Sigmoid colon (tissue), 6 donors: ENCODE measurements at regions not wholly inside any gene's neighbourhood (a gene's known extent, or its start where the extent isn't known, plus 50 kb on each side); places are given as distances from the start of the nearest gene placed in this dataset.

Experiments
- DNase-seq: peaks from one replicate; pipeline ENCODE4 v3.0.0-alpha.2; 2019
- H3K27ac ChIP-seq, 4 donors: fragments of 200-600 bp; sonication (generic); one replicate each; pipeline ENCODE4 v1.5.1; 2016 to 2019; ENCODE audit warnings: mild to moderate bottlenecking in 1 of 4
- H3K27me3 ChIP-seq, 3 donors: fragments of 200-600 bp; sonication (generic); one replicate each; pipeline ENCODE4 v1.5.1; 2019; ENCODE audit warnings: mild to moderate bottlenecking in 1 of 3
- H3K36me3 ChIP-seq, 4 donors: fragments of 200-600 bp; sonication (generic); one replicate each; pipeline ENCODE4 v1.5.1; 2016 to 2019
- H3K4me1 ChIP-seq, 4 donors: fragments of 200-600 bp; sonication (generic); one replicate each; pipeline ENCODE4 v1.5.1; 2017 to 2019
- H3K4me3 ChIP-seq, 4 donors: fragments of 200-600 bp; sonication (generic); one replicate each; pipeline ENCODE4 v1.5.1; 2017 to 2019; ENCODE audit warnings: mild to moderate bottlenecking in 2 of 4, moderate library complexity in 1 of 4
- H3K9me3 ChIP-seq, 4 donors: fragments of 200-600 bp in 3 of 4; sonication (generic) in 3 of 4; one replicate each; pipeline versions ENCODE4 v1.5.1 to v1.6.1; 2013 to 2019
- EP300 ChIP-seq, 4 donors: sonication (generic); formaldehyde crosslinking; IDR thresholded peaks; one replicate each; pipeline ENCODE4 v1.6.1; 2017; ENCODE audit warnings: antibody characterized with exemption in 4 of 4
- POLR2A ChIP-seq, 2 donors: fragments of 450-650 bp; IDR thresholded peaks; one replicate each; pipeline ENCODE4 v1.6.1; 2016; ENCODE audit warnings: antibody characterized with exemption in 2 of 2, mild to moderate bottlenecking in 2 of 2, moderate library complexity in 2 of 2
- POLR2AphosphoS5 ChIP-seq, 4 donors: sonication (generic); formaldehyde crosslinking; IDR thresholded peaks; one replicate each; pipeline ENCODE4 v1.6.1; 2017; ENCODE audit warnings: antibody characterized with exemption in 4 of 4
- WGBS, 2 donors: extraction: QIAGEN DNeasy Blood & Tissue Kit; methylation state at CpG; one replicate each; pipeline ENCODE4 v1.1.7; 2013; 5-methylcytosine and 5-hydroxymethylcytosine counted together
- intact Hi-C: fragments of 100-400 bp; cut with DNase I; formaldehyde crosslinking; loops from one replicate; pipeline ENCODE4 v1.15.1; 2023
- TF ChIP-seq, protein P1 (sequence below), 4 experiments: fragments of 450-650 bp in 3 of 4; fragments of 200-600 bp in 1 of 4; IDR thresholded peaks; one replicate each; pipeline ENCODE4 v1.5.1; 2016 to 2019; ENCODE audit warnings: antibody characterized with exemption in 4 of 4, mild to moderate bottlenecking in 3 of 4, moderate library complexity in 2 of 4
- donor health status: healthy with polysubstance abuse.
- donor health status: healthy.

DNA sequence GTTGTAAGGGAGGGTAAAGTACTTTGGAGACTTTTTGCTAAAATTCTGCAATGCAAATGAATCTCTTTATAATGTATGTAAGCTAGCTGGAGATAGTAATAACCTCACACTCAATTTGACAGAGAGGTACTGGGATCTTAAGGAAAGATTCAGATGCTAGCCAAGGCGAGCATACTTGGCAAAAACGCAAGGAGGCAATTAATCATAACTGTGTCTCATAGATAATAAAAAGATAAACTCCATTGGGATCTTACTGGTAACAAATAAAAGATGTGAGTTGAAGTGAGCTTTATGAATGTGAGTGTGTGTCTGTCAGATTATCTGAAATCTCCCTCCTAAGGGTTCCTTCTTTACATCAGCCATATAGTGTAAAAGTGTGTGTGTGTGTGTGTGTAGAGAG, 533.0 kb downstream of the TMX3 start:
- Histone ChIP-seq H3K4me1 (peaks cover 0 to 9% (median 3%) of the 10 kb centered on the region in 4 donors), H3K4me3 (no peak overlapping the region), H3K9me3 (no peaks in the 10 kb centered on the region), H3K27ac (no peak overlapping the region), H3K36me3 (no peaks in the 10 kb centered on the region), H3K27me3 (no peaks in the 10 kb centered on the region)
- TF ChIP-seq EP300 (IDR thresholded peaks at IDR 0.05), result no peak
- TF ChIP-seq, protein P1, sequence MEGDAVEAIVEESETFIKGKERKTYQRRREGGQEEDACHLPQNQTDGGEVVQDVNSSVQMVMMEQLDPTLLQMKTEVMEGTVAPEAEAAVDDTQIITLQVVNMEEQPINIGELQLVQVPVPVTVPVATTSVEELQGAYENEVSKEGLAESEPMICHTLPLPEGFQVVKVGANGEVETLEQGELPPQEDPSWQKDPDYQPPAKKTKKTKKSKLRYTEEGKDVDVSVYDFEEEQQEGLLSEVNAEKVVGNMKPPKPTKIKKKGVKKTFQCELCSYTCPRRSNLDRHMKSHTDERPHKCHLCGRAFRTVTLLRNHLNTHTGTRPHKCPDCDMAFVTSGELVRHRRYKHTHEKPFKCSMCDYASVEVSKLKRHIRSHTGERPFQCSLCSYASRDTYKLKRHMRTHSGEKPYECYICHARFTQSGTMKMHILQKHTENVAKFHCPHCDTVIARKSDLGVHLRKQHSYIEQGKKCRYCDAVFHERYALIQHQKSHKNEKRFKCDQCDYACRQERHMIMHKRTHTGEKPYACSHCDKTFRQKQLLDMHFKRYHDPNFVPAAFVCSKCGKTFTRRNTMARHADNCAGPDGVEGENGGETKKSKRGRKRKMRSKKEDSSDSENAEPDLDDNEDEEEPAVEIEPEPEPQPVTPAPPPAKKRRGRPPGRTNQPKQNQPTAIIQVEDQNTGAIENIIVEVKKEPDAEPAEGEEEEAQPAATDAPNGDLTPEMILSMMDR (IDR thresholded peaks at IDR 0.05), result no peak
- TF ChIP-seq POLR2A (IDR thresholded peaks at IDR 0.05), result no peak
- TF ChIP-seq POLR2AphosphoS5 (IDR thresholded peaks at IDR 0.05), result no peak
- intact Hi-C loops, result no loop called here
- 81 to 82% methylated on average over 2 of the region's 2 CpGs for WGBS, 2 donors
- no peak for DNase-seq

DNA sequence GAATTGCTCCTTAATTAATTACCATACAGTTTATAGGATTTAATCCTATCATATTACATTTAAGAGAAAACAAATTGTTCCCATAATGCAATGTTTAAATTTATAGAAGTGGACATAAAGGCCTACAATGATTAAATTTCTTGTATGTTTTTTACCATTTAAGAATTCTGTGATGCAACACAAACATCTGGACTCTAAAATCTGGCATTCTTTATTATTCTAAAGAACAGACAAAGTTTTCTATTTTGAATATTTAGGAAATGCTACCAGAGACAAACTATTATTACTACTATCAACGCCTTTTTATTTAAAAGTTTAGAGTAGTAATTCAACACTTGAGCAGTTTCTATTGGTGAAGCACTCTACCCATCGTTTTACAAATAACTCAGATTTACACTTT, 535.1 kb downstream of the TMX3 start:
- no peaks in the 10 kb centered on the region for H3K27me3 ChIP-seq
- intact Hi-C loops, result no loop called here
- no peak for DNase-seq

DNA sequence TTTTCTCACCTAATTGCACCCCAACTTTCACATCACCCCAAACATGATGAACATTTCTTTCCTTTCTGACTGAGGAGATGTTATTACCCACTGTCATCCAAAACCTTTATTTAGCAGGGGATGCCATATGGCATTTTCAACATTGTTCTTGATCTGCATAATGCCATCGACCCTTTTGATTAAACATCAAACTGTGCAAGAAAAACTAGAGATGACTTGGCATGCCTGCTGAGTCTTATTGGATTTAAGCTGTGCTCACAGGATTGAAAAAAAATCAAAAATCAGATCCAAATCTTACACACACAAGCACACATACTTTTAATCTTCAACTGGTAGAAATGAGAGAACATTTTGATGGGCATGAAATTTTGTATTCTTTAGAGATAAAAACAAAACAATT, 536.0 kb downstream of the TMX3 start:
- Histone ChIP-seq H3K9me3 (no peaks in the 10 kb centered on the region), H3K4me1 (peaks cover 0 to 9% (median 3%) of the 10 kb centered on the region in 4 donors), H3K4me3 (no peak overlapping the region), H3K27ac (no peak overlapping the region), H3K27me3 (no peaks in the 10 kb centered on the region), H3K36me3 (no peaks in the 10 kb centered on the region)
- WGBS, 2 donors, result 40 to 66% methylated on average over 1 of the region's 1 CpG
- no peak for DNase-seq
- TF ChIP-seq, protein P1 (IDR thresholded peaks at IDR 0.05), result no peak
- no peak for TF ChIP-seq EP300 (IDR thresholded peaks at IDR 0.05)
- no peak for TF ChIP-seq POLR2AphosphoS5 (IDR thresholded peaks at IDR 0.05)
- no peak for TF ChIP-seq POLR2A (IDR thresholded peaks at IDR 0.05)
- intact Hi-C loops, result no loop called here

More for the DNA sequence above, 535.1 kb downstream of the TMX3 start:
- no peak for TF ChIP-seq POLR2AphosphoS5 (IDR thresholded peaks at IDR 0.05)
- Histone ChIP-seq H3K4me3 (no peak overlapping the region), H3K4me1 (peaks cover 0 to 9% (median 3%) of the 10 kb centered on the region in 4 donors), H3K36me3 (no peaks in the 10 kb centered on the region), H3K9me3 (no peaks in the 10 kb centered on the region), H3K27ac (no peak overlapping the region)
- 79 to 84% methylated on average over 2 of the region's 2 CpGs for WGBS, 2 donors

DNA sequence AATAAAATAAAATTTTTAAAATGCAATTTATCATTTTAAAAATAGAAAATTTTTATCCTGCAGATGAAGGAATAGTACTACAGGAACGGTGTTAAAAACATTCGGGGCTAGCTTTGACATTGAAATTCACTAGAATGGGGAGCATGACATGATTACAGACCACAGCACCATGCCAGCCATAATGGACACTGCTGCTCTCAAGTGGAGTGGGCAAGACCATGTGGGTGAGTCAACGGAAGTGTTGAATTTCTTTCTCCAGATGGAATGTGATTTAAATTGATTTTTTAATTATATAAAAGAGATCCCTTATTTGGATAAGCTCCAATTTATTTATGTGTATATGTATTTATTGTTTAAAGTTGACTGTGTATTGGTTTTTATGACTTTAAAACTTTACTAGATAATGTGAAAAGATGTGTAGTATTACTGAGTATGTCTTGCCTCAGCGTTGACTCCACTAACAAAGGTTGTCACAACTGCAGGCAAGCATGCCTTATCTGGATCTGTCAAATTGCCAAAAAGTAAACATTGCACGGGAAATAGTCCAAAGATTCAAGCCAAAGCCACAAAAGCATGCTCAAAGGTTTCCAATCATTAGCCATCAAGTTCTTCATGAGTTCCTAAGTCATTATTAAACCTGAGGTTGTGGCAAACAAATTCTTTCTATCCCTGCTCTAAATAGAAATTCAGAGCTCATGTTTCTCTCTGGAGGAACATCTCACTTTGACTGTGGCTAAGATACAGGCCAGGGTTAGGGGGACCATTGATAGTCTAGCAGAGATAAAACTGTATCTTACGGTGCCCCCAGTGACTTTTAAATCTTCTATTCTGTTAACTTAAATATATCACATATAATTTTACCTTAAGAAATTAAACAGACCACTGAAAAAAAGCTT, 536.9 kb downstream of the TMX3 start:
- H3K27me3 ChIP-seq, result no peaks in the 10 kb centered on the region
- intact Hi-C loops, result no loop called here
- TF ChIP-seq EP300 (IDR thresholded peaks at IDR 0.05), result no peak
- peak in 1 of 4 donors; percentile 25 for TF ChIP-seq POLR2AphosphoS5 (IDR thresholded peaks at IDR 0.05)
- H3K36me3 ChIP-seq, result no peaks in the 10 kb centered on the region
- no peak for DNase-seq
- no peaks in the 10 kb centered on the region for H3K9me3 ChIP-seq
- H3K4me1 ChIP-seq, result peaks cover 0 to 9% (median 3%) of the 10 kb centered on the region in 4 donors
- no peak overlapping the region for H3K27ac ChIP-seq
- 47 to 61% methylated on average over 6 of the region's 6 CpGs for whole genome bisulfite sequencing, 2 donors
- H3K4me3 ChIP-seq, result no peak overlapping the region

DNA sequence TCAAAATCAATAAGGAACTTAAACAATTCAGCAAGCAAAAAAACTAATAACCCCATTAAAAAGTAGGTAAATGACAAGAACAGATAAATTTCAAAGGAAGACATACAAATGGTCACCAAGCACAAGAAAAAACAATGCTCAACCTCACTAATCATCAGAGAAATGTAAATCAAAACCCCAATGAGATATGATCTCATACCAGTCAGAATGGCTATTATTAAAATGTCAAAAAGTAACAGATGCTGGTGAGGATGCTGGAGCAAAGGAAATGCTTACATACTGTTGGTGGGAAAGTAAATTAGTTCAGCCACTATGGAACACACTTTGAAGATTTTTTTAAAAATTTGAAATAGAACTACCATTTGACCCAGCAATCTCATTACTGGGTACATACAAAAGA, 538.0 kb downstream of the TMX3 start:
- Histone ChIP-seq H3K9me3 (no peaks in the 10 kb centered on the region), H3K36me3 (no peaks in the 10 kb centered on the region), H3K4me3 (no peak overlapping the region), H3K4me1 (peaks cover 0 to 9% (median 3%) of the 10 kb centered on the region in 4 donors), H3K27ac (no peak overlapping the region), H3K27me3 (no peaks in the 10 kb centered on the region)
- intact Hi-C loops, result no loop called here
- TF ChIP-seq EP300 (IDR thresholded peaks at IDR 0.05), result no peak
- no peak for TF ChIP-seq POLR2A (IDR thresholded peaks at IDR 0.05)
- TF ChIP-seq, protein P1 (IDR thresholded peaks at IDR 0.05), result no peak
- TF ChIP-seq POLR2AphosphoS5 (IDR thresholded peaks at IDR 0.05), result no peak
- no peak for DNase-seq
